OCI-LY1 (cell line): ENCODE measurements at regions not wholly inside any gene's neighbourhood (a gene's known extent, or its start where the extent isn't known, plus 50 kb on each side); places are given as distances from the start of the nearest gene placed in this dataset.
A peak's percentile ranks its signal among the peaks of the same experiment; 100 is the strongest.

Source experiments
- H2AFZ ChIP-seq: fragments of 200-600 bp; sonication (generic), shearing (Covaris generic); 2 replicates; pipeline ENCODE4 v1.6.0; 2014; ENCODE audit warnings: antibody characterized with exemption, mild to moderate bottlenecking, low read length
- H3F3A ChIP-seq: fragments of 200-600 bp; sonication (generic), shearing (Covaris generic); 2 replicates; pipeline ENCODE4 v1.6.0; 2014; ENCODE audit warnings: mild to moderate bottlenecking, antibody characterized with exemption, low read length, moderate library complexity; ENCODE audit not compliant: insufficient read depth
- H3K27ac ChIP-seq: fragments of 200-600 bp; sonication (generic); 2 replicates; pipeline ENCODE4 v1.5.1; 2014; ENCODE audit warnings: low read length, mixed run types, mild to moderate bottlenecking, low read depth; ENCODE audit not compliant: poor library complexity, severe bottlenecking
- H3K27me3 ChIP-seq: fragments of 200-600 bp; sonication (generic); 2 replicates; pipeline ENCODE4 v1.6.0; 2014; ENCODE audit warnings: antibody characterized with exemption, mild to moderate bottlenecking, low read length, moderate library complexity; ENCODE audit not compliant: insufficient read depth
- H3K36me3 ChIP-seq: fragments of 200-600 bp; sonication (generic); 2 replicates; pipeline ENCODE4 v1.6.1; 2014; ENCODE audit warnings: mild to moderate bottlenecking, antibody characterized with exemption, low read length, moderate library complexity, mixed read lengths; ENCODE audit not compliant: insufficient read depth
- H3K4me1 ChIP-seq: fragments of 200-600 bp; sonication (generic); 2 replicates; pipeline ENCODE4 v1.5.1; 2014; ENCODE audit warnings: mild to moderate bottlenecking, low read length, moderate library complexity; ENCODE audit not compliant: insufficient read depth, severe bottlenecking
- H3K4me2 ChIP-seq: fragments of 200-600 bp; sonication (generic), shearing (Covaris generic); 2 replicates; pipeline ENCODE4 v1.6.1; 2014; ENCODE audit warnings: low read length
- H3K4me3 ChIP-seq: fragments of 200-600 bp; sonication (generic); 2 replicates; pipeline ENCODE4 v1.5.1; 2014; ENCODE audit warnings: low read length, low read depth, mild to moderate bottlenecking, mixed read lengths; ENCODE audit not compliant: poor library complexity, severe bottlenecking
- H3K79me2 ChIP-seq: fragments of 200-600 bp; shearing (Covaris generic); 2 replicates; pipeline ENCODE4 v1.6.1; 2016; ENCODE audit warnings: mixed run types, low read length, mixed read lengths; ENCODE audit not compliant: insufficient read depth
- H3K9ac ChIP-seq: fragments of 200-600 bp; sonication (generic), shearing (Covaris generic); 2 replicates; pipeline ENCODE4 v1.6.1; 2014; ENCODE audit warnings: mild to moderate bottlenecking, low read length, mixed read lengths
- H3K9me2 ChIP-seq: fragments of 200-600 bp; sonication (generic), shearing (Covaris generic); 2 replicates; pipeline ENCODE4 v1.6.1; 2014; ENCODE audit warnings: low read depth, mild to moderate bottlenecking, low read length, mixed read lengths
- H3K9me3 ChIP-seq: fragments of 200-600 bp; shearing (Covaris generic); 2 replicates; pipeline ENCODE4 v1.6.1; 2014; ENCODE audit warnings: low read length, mixed read lengths
- H4K20me1 ChIP-seq: fragments of 200-600 bp; sonication (generic), shearing (Covaris generic); 2 replicates; pipeline ENCODE4 v1.6.0; 2016; ENCODE audit warnings: mild to moderate bottlenecking, low read length; ENCODE audit not compliant: insufficient read depth
- CTCF ChIP-seq: fragments of 200-600 bp; sonication (generic), shearing (Covaris generic); IDR thresholded peaks from 2 replicates; pipeline ENCODE4 v1.5.1; 2017; ENCODE audit warnings: mild to moderate bottlenecking, antibody characterized with exemption, low read length, moderate library complexity, mixed read lengths
- EZH2 ChIP-seq: fragments of 200-600 bp; sonication (generic), shearing (Covaris generic); IDR thresholded peaks from 2 replicates; pipeline ENCODE4 v1.8.0; 2017; ENCODE audit warnings: borderline replicate concordance, mixed run types, mild to moderate bottlenecking, antibody characterized with exemption, low read length, moderate library complexity, mixed read lengths

GRCh38 chr5:102581011-102581410 lies 82.2 kb upstream of the SLCO6A1 start:
- Histone ChIP-seq H3K4me1 (no peaks in the 10 kb centered on the region), H3K9ac (no peak overlapping the region), H3K9me3 (no peaks in the 10 kb centered on the region), H3K9me2 (no peaks in the 10 kb centered on the region), H3K27ac (no peak overlapping the region), H3K36me3 (no peaks in the 10 kb centered on the region), H4K20me1 (no peaks in the 10 kb centered on the region), H2AFZ (no peak overlapping the region), H3K4me3 (no peak overlapping the region), H3K79me2 (no peaks in the 10 kb centered on the region), H3K4me2 (no peak overlapping the region), H3F3A (no peaks in the 10 kb centered on the region), H3K27me3 (no peaks in the 10 kb centered on the region)
- no peak for TF ChIP-seq CTCF
- TF ChIP-seq EZH2 = no peak

- no peak overlapping the region for H3K9ac ChIP-seq
- H2AFZ ChIP-seq = no peak overlapping the region
- no peaks in the 10 kb centered on the region for H3F3A ChIP-seq
- H3K4me1 ChIP-seq = no peaks in the 10 kb centered on the region
- H4K20me1 ChIP-seq = no peaks in the 10 kb centered on the region
- H3K79me2 ChIP-seq = no peaks in the 10 kb centered on the region
- H3K27me3 ChIP-seq = no peaks in the 10 kb centered on the region
- TF ChIP-seq CTCF = no peak
- TF ChIP-seq EZH2 = no peak
- no peaks in the 10 kb centered on the region for H3K9me3 ChIP-seq
- no peaks in the 10 kb centered on the region for H3K36me3 ChIP-seq
- H3K4me3 ChIP-seq = no peak overlapping the region
- H3K9me2 ChIP-seq = no peaks in the 10 kb centered on the region
- H3K4me2 ChIP-seq = no peak overlapping the region
- no peak overlapping the region for H3K27ac ChIP-seq
Observed at GRCh38 chr5:102582696-102583095, 83.9 kb upstream of the SLCO6A1 start.

GRCh38 chr5:102583276-102584124 lies 84.7 kb upstream of the SLCO6A1 start:
- Histone ChIP-seq H3K4me3 (no peak overlapping the region), H3K9me3 (no peaks in the 10 kb centered on the region), H3K9ac (no peak overlapping the region), H3K27ac (no peak overlapping the region), H3K36me3 (no peaks in the 10 kb centered on the region), H3K27me3 (no peaks in the 10 kb centered on the region), H3K4me2 (no peak overlapping the region), H4K20me1 (no peaks in the 10 kb centered on the region), H3K4me1 (no peaks in the 10 kb centered on the region), H3K79me2 (no peaks in the 10 kb centered on the region), H3F3A (no peaks in the 10 kb centered on the region), H3K9me2 (no peaks in the 10 kb centered on the region), H2AFZ (no peak overlapping the region)
- TF ChIP-seq EZH2 (no peak), CTCF (peak; percentile 54; the same call in 1 of the 2 replicates)
